ENCODE measurements at regions not wholly inside any gene's neighbourhood (a gene's known extent, or its start where the extent isn't known, plus 50 kb on each side); places are given as distances from the start of the nearest gene placed in this dataset.

DNA sequence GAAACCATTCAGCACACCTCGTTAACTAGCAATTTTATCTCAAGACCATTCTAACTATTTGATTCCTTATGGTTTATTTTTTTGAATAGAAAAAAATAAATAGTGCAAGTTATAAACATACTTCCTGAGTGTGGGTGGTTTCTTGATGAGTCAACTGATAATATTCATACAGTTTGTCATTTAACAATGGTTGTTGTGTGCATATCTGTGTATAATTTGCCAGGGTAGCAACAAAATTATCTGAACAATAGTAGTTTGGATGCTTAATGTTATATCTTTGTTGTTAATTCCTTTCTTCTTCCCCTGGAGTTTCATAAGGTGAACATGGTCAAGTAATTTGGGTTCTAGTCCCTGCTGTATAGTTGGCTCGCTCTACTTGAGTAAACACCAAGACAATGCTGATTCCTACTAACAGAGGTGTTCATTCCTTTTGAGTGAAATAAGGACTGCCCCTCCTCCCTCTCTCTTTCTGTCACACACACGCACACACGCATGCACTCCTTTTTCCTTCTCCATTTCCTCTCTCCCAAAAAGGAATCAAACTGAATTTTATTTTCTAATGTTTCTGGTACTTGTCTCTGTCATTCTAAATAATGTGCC is 938.1 kb upstream of the EPHA7 start:
- H3K4me3 ChIP-seq: no peak overlapping the region
- no peaks in the 10 kb centered on the region for H3K9me3 ChIP-seq
- H3K4me1 ChIP-seq: no peaks in the 10 kb centered on the region
- intact Hi-C loops (cut with DNase I): no loop called here
- TF ChIP-seq POLR2AphosphoS5 (IDR thresholded peaks at IDR 0.05; ENCODE audit: insufficient read depth in 1 of 2, low read depth in 1 of 2) (no peak), POLR2A (IDR thresholded peaks at IDR 0.05) (no peak)
- TF ChIP-seq, protein P1, sequence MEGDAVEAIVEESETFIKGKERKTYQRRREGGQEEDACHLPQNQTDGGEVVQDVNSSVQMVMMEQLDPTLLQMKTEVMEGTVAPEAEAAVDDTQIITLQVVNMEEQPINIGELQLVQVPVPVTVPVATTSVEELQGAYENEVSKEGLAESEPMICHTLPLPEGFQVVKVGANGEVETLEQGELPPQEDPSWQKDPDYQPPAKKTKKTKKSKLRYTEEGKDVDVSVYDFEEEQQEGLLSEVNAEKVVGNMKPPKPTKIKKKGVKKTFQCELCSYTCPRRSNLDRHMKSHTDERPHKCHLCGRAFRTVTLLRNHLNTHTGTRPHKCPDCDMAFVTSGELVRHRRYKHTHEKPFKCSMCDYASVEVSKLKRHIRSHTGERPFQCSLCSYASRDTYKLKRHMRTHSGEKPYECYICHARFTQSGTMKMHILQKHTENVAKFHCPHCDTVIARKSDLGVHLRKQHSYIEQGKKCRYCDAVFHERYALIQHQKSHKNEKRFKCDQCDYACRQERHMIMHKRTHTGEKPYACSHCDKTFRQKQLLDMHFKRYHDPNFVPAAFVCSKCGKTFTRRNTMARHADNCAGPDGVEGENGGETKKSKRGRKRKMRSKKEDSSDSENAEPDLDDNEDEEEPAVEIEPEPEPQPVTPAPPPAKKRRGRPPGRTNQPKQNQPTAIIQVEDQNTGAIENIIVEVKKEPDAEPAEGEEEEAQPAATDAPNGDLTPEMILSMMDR (IDR thresholded peaks at IDR 0.05): no peak
- H3K27me3 ChIP-seq: no peaks in the 10 kb centered on the region
- H3K36me3 ChIP-seq: no peaks in the 10 kb centered on the region
- no peak for DNase-seq (ENCODE audit: extremely low spot score in 2 of 2)
- no peak overlapping the region for H3K27ac ChIP-seq

DNA sequence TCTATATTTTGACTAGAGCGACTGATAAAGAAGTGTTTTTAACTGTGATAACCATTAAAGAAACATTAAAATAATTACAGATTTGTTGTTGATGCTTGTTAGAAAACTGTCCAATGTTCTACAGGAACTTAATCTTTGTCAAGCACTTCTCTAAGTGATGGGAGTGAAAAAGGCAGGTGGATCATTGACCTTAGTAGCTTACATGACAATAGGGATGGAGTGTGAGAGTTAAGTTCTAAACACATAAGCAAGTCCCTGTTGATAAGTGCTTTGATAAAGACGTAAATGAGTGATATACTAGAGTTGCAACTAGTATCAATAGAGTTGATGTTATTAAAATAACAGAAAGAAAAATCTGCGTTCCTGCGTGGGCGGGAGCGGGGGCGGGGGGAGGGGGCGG is 931.5 kb upstream of the EPHA7 start:
- TF ChIP-seq, protein P1 (IDR thresholded peaks at IDR 0.05): no peak
- TF ChIP-seq POLR2A (IDR thresholded peaks at IDR 0.05): no peak
- intact Hi-C loops (cut with DNase I): no loop called here

DNA sequence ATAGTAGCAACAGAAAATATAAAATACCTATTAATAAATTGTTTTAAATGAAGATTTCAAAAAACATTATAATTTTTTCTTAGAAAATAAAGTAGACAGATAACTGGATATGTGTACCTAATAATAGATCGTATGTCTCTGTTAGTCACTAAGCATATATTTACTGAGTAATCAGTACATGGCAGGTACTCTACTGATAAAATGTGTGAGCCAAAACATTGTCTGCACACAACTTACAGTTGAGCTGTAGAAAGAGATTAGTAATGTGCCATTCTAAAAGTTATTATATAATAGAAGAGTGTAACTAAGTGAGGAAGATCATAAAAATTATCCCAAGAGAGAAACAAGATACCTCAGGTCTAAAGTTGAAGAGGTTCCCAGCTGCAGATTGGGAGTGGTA is 929.9 kb upstream of the EPHA7 start:
- DNase-seq (ENCODE audit: extremely low spot score in 2 of 2): no peak
- no peaks in the 10 kb centered on the region for H3K36me3 ChIP-seq
- no peak overlapping the region for H3K27ac ChIP-seq
- H3K4me3 ChIP-seq: no peak overlapping the region
- H3K27me3 ChIP-seq: no peaks in the 10 kb centered on the region
- no peaks in the 10 kb centered on the region for H3K9me3 ChIP-seq
- intact Hi-C loops (cut with DNase I): no loop called here
- H3K4me1 ChIP-seq: no peaks in the 10 kb centered on the region
- TF ChIP-seq, protein P1 (IDR thresholded peaks at IDR 0.05): no peak
- TF ChIP-seq POLR2AphosphoS5 (IDR thresholded peaks at IDR 0.05; ENCODE audit: insufficient read depth in 1 of 2, low read depth in 1 of 2): no peak
- TF ChIP-seq POLR2A (IDR thresholded peaks at IDR 0.05): no peak

More for the DNA sequence above, 931.5 kb upstream of the EPHA7 start:
- no peak for DNase-seq (ENCODE audit: extremely low spot score in 2 of 2)
- H3K27me3 ChIP-seq: no peaks in the 10 kb centered on the region
- H3K27ac ChIP-seq: no peak overlapping the region
- no peaks in the 10 kb centered on the region for H3K4me1 ChIP-seq
- H3K4me3 ChIP-seq: no peak overlapping the region
- no peaks in the 10 kb centered on the region for H3K9me3 ChIP-seq
- H3K36me3 ChIP-seq: no peaks in the 10 kb centered on the region

DNA sequence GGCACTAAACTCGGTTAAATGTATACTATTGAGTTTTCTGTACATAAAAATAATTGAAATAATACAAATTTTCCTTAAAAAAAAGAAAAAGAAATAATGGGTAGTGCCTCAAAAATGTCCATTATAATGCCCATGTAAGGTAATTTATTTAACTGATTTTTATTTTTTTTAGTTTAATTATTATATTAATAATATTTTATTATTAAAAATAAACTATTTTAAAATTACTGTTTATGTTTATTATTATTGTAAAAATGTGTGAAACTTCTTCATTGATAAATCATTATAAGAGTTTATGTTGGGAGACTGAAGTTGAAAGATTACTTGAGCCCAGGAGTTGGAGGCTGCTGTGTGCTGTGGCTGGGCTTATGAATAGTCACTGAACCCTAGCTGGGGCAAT is 925.5 kb upstream of the EPHA7 start:
- Histone ChIP-seq H3K9me3 (no peaks in the 10 kb centered on the region), H3K4me3 (no peak overlapping the region), H3K36me3 (no peaks in the 10 kb centered on the region), H3K27me3 (no peaks in the 10 kb centered on the region), H3K27ac (no peak overlapping the region), H3K4me1 (no peaks in the 10 kb centered on the region)
- TF ChIP-seq POLR2A (IDR thresholded peaks at IDR 0.05) (no peak), POLR2AphosphoS5 (IDR thresholded peaks at IDR 0.05; ENCODE audit: insufficient read depth in 1 of 2, low read depth in 1 of 2) (no peak)
- TF ChIP-seq, protein P1 (IDR thresholded peaks at IDR 0.05): no peak
- intact Hi-C loops (cut with DNase I): no loop called here
- no peak for DNase-seq (ENCODE audit: extremely low spot score in 2 of 2)

DNA sequence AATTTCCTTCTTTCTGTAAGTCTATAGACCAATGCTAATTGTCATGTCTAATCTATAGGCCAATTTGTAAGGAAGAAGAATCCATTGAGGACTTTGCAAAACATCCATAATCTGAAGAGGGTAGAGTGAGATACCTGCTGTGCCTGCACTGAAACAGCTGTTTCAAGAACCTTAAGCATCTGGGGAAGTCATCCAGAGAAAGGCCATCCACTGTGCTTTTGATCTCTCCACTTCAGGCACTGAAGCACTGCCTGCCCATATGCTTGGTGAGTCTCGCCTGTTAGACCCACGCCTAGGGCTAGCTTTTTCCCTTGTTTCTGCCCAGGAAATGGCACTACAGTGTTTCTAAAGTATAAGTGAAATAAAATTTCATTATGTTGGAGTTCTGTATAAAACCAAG is 921.8 kb upstream of the EPHA7 start:
- Histone ChIP-seq H3K4me3 (no peak overlapping the region), H3K27ac (no peak overlapping the region), H3K9me3 (no peaks in the 10 kb centered on the region), H3K36me3 (no peaks in the 10 kb centered on the region), H3K4me1 (no peaks in the 10 kb centered on the region), H3K27me3 (no peaks in the 10 kb centered on the region)
- no peak for TF ChIP-seq POLR2A (IDR thresholded peaks at IDR 0.05)
- TF ChIP-seq, protein P1 (IDR thresholded peaks at IDR 0.05): no peak
- TF ChIP-seq POLR2AphosphoS5 (IDR thresholded peaks at IDR 0.05; ENCODE audit: insufficient read depth in 1 of 2, low read depth in 1 of 2): no peak
- DNase-seq (ENCODE audit: extremely low spot score in 2 of 2): no peak
- intact Hi-C loops (cut with DNase I): no loop called here
